NCI-H510A treated with DMSO at 0.1 percent for 48 hours (cell line): ENCODE measurements at regions not wholly inside any gene's neighbourhood (a gene's known extent, or its start where the extent isn't known, plus 50 kb on each side); places are given as distances from the start of the nearest gene placed in this dataset.
"Not testable (repeated sequence)": the region's sequence is repeated elsewhere in the genome, so short reads cannot be mapped to it uniquely, and the experiment has no call there.

ENCODE experiments used
- DNase-seq: peaks from one replicate; lab custom pipeline; 2025; lab: John Stamatoyannopoulos, UW

DNA sequence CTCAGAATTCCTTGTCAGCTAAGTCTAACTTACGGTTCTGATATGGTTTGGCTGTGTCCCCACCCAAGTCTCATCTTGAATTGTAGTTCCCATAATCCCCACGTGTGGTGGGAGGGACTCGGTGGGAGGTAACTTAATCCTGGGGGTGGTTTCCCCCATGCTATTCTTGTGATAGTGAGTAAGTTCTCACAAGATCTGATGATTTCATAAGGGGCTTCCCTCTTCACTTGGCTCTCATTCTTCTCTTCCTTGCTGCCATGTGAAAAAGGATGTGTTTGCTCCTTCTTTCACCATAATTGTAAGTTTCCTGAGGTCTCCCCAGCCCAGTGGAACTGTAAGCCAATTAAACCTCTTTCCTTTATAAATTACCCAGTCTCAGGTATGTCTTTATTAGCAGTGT lies 163.0 kb downstream of the PMAIP1 start:
- DNase-seq, result not testable (repeated sequence)

DNA sequence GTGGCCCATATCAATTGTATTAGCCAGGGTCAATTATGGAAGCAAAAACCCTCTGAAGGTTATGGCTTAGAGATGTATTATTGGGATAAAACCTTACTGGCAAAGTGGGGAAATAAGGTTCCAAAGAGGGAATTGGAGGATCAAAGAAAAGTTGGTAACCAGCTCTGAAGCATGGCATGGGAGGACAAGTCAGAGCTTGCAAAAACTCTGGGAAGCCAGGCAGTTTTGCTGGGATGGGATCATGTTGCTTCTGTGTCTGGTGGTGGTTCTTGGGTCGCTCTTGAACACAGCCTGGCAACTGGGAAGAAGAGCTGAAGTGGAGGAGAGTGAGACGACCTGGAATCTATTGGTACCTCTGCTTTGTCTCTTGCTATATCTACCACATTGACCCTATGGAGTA lies 162.6 kb downstream of the PMAIP1 start:
- DNase-seq, result no peak

DNA sequence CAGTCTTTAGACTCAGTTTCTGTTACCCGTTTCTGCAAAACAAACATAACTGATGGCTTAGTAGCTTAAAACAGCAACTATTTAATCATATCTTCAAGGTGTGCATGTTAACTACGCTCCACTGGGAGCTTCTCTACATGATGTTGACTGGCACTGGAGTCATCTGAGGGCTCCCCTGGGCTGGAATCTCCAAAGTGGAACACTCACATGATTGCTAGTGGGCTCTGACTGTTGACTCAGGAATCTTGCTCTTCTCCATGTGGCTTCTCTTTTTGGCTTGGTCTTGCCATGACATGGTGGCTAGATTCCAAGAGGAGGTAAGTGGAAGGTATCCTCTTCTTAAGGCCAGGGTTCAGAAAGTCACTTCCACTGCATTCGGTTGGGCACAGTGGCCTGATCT lies 160.8 kb downstream of the PMAIP1 start:
- no peak for DNase-seq

GRCh38 chr18:60060026-60060425 lies 160.2 kb downstream of the PMAIP1 start:
- no peak for DNase-seq

- no peak for DNase-seq
Measured at GRCh38 chr18:60059216-60059615, 159.4 kb downstream of the PMAIP1 start.

GRCh38 chr18:60053747-60054304 lies 154.0 kb downstream of the PMAIP1 start:
- DNase-seq, result peak; percentile 65

GRCh38 chr18:60050821-60051220 lies 151.0 kb downstream of the PMAIP1 start:
- DNase-seq, result no peak

DNA sequence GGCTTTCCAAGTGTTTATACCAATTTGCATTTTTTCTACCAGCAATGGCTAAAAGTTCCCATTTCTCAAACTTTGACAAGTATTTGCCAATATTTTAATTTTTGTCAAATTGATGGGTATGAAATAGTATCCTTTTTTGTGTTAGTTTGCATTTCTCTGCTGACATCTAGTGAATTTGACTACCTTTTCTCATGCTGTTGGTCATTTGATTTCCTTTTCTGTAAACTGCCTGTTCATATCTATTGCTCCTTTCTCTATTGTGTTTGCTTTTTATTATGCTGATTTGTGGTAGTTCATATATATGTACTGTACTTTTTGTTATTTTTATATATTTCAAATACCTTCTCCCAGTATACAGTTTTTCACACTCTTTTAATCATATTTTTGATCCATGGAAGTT lies 149.4 kb downstream of the PMAIP1 start:
- DNase-seq, result no peak

- no peak for DNase-seq
Measured at GRCh38 chr18:60047556-60047955, 147.8 kb downstream of the PMAIP1 start.

DNA sequence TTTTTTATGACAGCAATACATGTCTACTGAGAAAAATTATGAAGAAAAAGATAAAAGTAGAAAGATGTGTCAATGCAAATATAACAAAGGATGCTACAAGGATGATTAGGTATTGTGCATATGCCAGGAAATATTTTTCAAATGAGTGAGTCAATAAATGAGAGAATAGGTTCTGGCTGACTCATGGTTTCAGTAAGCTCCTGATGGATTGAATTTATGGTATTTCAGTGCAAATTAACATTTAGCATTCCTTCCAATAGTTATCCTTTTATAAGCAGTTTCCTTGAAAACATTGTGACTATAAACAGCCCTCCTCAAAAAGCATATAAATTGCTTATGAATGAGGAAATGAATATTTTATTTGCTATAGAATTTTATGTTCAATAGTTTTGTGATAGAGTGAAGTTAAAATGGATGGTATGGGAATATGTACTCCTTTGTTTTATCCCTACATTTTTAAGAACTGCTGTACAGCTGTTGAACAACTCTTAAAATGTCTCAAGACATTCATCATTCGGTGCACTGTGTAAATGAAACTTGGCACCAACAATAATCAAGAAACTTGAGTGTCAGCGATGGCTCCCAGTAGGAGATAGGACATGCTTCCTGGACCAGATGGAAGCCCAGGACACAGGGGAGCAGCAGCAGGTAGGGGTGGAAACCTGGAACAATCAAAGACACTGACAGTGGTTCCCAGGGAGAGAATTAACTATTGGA lies 144.7 kb downstream of the PMAIP1 start:
- DNase-seq, result no peak

DNA sequence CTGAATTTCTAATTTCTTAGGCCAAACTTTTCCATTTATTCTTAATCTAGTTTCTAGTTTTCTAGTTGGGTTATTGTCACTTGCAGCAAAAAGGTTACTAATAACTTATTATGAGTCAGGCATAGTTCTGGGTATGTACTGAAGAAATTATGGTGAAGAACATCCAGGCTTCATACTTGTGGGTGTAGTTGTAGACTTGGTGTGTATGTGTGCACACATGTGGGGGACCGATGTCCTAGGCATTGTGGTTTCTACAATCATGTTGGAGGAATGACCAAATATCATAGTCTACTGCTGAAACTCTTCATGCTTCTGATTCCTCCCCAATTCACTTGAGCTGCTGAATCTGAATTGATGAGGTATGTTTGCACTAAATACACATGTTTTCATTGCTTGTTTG lies 141.2 kb downstream of the PMAIP1 start:
- no peak for DNase-seq

GRCh38 chr18:60038731-60039130 lies 138.9 kb downstream of the PMAIP1 start:
- no peak for DNase-seq

- no peak for DNase-seq
Measured at GRCh38 chr18:60027397-60027796, 127.6 kb downstream of the PMAIP1 start.

DNA sequence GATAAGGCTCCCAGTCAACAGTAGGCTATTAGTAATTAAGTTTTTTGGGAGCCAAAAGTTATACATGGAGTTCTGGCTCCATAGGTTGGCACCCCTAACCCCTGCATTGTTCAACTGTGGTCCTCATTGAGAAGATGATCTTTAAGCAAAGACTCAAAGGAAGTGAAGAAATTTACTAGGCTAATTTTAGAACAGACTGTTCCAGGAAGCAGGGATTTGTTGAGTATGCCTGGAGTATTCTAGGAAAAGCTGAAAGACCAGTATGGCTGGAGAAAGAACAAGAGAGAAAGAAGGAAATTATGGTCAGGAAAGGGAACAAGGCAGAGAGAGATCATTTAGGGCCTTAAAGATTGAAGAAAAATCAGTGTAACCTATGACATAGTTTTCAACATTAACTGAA lies 125.1 kb downstream of the PMAIP1 start:
- no peak for DNase-seq

DNA sequence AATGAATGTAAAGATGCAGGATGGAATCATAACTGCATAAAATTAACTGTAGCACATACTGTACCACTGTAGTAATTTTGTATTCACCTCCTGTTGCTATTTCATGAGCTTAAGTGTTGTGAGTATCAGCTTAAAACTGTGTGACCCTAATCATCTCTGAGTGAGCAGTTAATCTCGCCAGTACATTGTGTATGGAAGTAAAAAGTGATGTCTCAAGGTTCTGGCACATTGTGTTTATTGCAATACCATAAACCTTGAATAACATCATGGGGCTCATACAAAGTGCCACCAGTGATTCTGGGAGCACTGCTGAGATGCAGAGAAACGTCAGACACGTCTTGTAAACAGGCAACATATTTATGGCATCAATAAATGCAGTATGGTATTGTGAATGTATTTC lies 124.5 kb downstream of the PMAIP1 start:
- DNase-seq, result no peak

GRCh38 chr18:60022671-60023276 lies 123.0 kb downstream of the PMAIP1 start:
- DNase-seq, result no peak

GRCh38 chr18:60021556-60021955 lies 121.8 kb downstream of the PMAIP1 start:
- no peak for DNase-seq

GRCh38 chr18:60020107-60020925 lies 120.5 kb downstream of the PMAIP1 start:
- no peak for DNase-seq

- no peak for DNase-seq
Measured at GRCh38 chr18:60019463-60019840, 119.7 kb downstream of the PMAIP1 start.

GRCh38 chr18:60018618-60019462 lies 119.0 kb downstream of the PMAIP1 start:
- DNase-seq, result no peak

DNA sequence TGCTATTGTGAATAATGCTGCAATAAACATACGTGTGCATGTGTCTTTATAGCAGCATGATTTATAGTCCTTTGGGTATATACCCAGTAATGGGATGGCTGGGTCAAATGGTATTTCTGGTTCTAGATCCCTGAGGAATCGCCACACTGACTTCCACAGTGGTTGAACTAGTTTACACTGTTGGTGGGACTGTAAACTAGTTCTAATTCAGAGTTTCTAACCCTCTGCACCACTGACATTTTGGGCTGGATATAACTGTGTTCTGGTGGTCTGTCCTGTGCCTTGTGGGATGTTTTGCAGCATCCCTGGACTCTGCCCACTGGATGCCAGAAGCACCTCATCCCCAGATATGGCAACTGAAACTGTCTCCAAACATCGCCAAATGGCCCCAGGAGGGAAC lies 118.3 kb downstream of the PMAIP1 start:
- DNase-seq, result not testable (repeated sequence)

- DNase-seq, result no peak
Measured at GRCh38 chr18:60017371-60017770, 117.6 kb downstream of the PMAIP1 start.
